Vagina (tissue), 2 donors: ENCODE measurements at regions not wholly inside any gene's neighbourhood (a gene's known extent, or its start where the extent isn't known, plus 50 kb on each side); places are given as distances from the start of the nearest gene placed in this dataset.

Source experiments
- POLR2A ChIP-seq, 2 donors: fragments of 450-650 bp; IDR thresholded peaks; one replicate each; pipeline ENCODE4 v1.6.1; 2017; ENCODE audit warnings: antibody characterized with exemption in 2 of 2, mild to moderate bottlenecking in 2 of 2, moderate library complexity in 2 of 2
- TF ChIP-seq, protein P1 (sequence below), 3 experiments: fragments of 450-650 bp in 2 of 3; fragments of 200-600 bp in 1 of 3; sonication (generic) in 1 of 3; IDR thresholded peaks; one replicate each; pipeline ENCODE4 v1.5.1; 2017 to 2019; ENCODE audit warnings: antibody characterized with exemption in 3 of 3, mild to moderate bottlenecking in 2 of 3, moderate library complexity in 2 of 3

DNA sequence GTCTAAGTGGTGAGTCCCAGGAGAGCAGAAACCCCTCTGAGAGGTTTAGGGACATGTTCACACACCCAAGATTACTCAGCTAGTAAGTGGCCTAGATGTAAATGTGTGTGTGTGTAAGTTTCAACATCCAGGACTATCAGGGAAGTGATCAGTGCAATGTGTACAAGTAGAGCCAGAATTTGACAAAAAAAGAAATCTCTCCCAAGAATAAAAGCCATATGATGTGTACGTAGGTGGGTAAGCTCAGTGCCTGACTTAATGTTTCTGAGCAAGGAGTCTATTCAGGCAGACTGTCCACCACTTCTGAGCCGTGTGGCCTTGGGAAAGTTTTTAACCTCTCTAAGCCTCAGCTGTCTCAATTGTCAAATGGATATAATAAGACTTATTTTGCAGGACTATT lies 133.8 kb upstream of the NAV2 start:
- no peak for TF ChIP-seq POLR2A (IDR thresholded peaks at IDR 0.05)
- TF ChIP-seq, protein P1, sequence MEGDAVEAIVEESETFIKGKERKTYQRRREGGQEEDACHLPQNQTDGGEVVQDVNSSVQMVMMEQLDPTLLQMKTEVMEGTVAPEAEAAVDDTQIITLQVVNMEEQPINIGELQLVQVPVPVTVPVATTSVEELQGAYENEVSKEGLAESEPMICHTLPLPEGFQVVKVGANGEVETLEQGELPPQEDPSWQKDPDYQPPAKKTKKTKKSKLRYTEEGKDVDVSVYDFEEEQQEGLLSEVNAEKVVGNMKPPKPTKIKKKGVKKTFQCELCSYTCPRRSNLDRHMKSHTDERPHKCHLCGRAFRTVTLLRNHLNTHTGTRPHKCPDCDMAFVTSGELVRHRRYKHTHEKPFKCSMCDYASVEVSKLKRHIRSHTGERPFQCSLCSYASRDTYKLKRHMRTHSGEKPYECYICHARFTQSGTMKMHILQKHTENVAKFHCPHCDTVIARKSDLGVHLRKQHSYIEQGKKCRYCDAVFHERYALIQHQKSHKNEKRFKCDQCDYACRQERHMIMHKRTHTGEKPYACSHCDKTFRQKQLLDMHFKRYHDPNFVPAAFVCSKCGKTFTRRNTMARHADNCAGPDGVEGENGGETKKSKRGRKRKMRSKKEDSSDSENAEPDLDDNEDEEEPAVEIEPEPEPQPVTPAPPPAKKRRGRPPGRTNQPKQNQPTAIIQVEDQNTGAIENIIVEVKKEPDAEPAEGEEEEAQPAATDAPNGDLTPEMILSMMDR (IDR thresholded peaks at IDR 0.05), result no peak
